ENCODE measurements at regions not wholly inside any gene's neighbourhood (a gene's known extent, or its start where the extent isn't known, plus 50 kb on each side); places are given as distances from the start of the nearest gene placed in this dataset.

GRCh38 chr4:187575706-187576105 is 419.9 kb upstream of the ZFP42 start:
- Histone ChIP-seq H2AK5ac (ENCODE audit: low read depth, low read length) (no peak overlapping the region), H4K8ac (ENCODE audit: extremely low read depth, insufficient read depth, low read length) (no peak overlapping the region), H2BK12ac (ENCODE audit: low read depth, low read length) (no peak overlapping the region), H3K4me3 (ENCODE audit: extremely low read depth in 1 of 4, insufficient read depth in 2 of 4, low read depth in 3 of 4, low read length in 4 of 4) (no peak overlapping the region), H4K20me1 (replicated peaks in 1 of 2; ENCODE audit: control insufficient read depth in 1 of 2, insufficient read depth in 2 of 2, low read length in 2 of 2) (no peaks in the 10 kb centered on the region), H3K36me3 (ENCODE audit: control insufficient read depth in 2 of 4, insufficient read depth in 4 of 4, low read length in 3 of 4) (no peaks in the 10 kb centered on the region), H3K9me3 (ENCODE audit: insufficient read depth in 2 of 2, low read depth in 1 of 2, low read length in 1 of 2) (no peaks in the 10 kb centered on the region), H3K27me3 (replicated peaks in 1 of 4; ENCODE audit: control insufficient read depth in 3 of 4, extremely low read depth in 1 of 4, insufficient read depth in 3 of 4, low read length in 3 of 4) (no peaks in the 10 kb centered on the region), H2BK15ac (ENCODE audit: low read length) (no peak overlapping the region), H3K9ac (replicated peaks in 1 of 4; ENCODE audit: extremely low read depth in 1 of 4, low read depth in 3 of 4, low read length in 3 of 4) (no peak overlapping the region), H3K23ac (ENCODE audit: insufficient read length) (no peak overlapping the region), H4K5ac (ENCODE audit: insufficient read length, low read depth, low read length) (no peak overlapping the region), H3K4me2 (ENCODE audit: insufficient read depth in 1 of 2, low read depth in 2 of 2, low read length in 2 of 2) (no peak overlapping the region), H3K56ac (replicated peaks; ENCODE audit: insufficient read length, low read depth, low read length) (no peak overlapping the region), H3K23me2 (ENCODE audit: low read depth, low read length) (no peaks in the 10 kb centered on the region), H3K4me1 (replicated peaks in 1 of 4; ENCODE audit: control insufficient read depth in 3 of 4, insufficient read depth in 4 of 4, low read length in 3 of 4) (no peaks in the 10 kb centered on the region), H3K14ac (ENCODE audit: insufficient read length) (no peak overlapping the region), H3K18ac (ENCODE audit: extremely low read depth, low read length) (no peak overlapping the region), H3K79me1 (ENCODE audit: low read depth, low read length) (no peaks in the 10 kb centered on the region), H2BK20ac (ENCODE audit: low read length) (no peak overlapping the region), H4K91ac (replicated peaks; ENCODE audit: insufficient read length, low read length) (no peak overlapping the region), H3K79me2 (ENCODE audit: control insufficient read depth in 1 of 2, insufficient read depth in 2 of 2, low read length in 2 of 2) (no peaks in the 10 kb centered on the region), H2AFZ (ENCODE audit: low read length) (no peak overlapping the region), H3K27ac (ENCODE audit: low read depth, low read length) (no peak overlapping the region), H2BK5ac (ENCODE audit: low read depth, low read length) (no peak overlapping the region), H2BK120ac (replicated peaks; ENCODE audit: low read depth, low read length) (no peak overlapping the region), H3K4ac (replicated peaks; ENCODE audit: insufficient read length, low read depth, low read length) (no peak overlapping the region)
- no peak for DNase-seq (ENCODE audit: low read depth in 1 of 2, low spot score in 2 of 2)
- ChIA-PET POLR2A (ENCODE audit: partially characterized antibody) (no interaction called here), CTCF (ENCODE audit: partially characterized antibody) (interaction anchor here (0.6 kb wide), 1 partner anchor 330 kb away, joined by 3 read pairs; no protein-coding TSS in a partner anchor)
- FAIRE-seq = no peak
- 83% methylated on average over 2 of the region's 2 CpGs; no CpG with 5 or more reads in 1 of the 2 experiments for WGBS, 2 experiments (ENCODE audit: extremely low coverage in 1 of 2, insufficient coverage in 1 of 2, insufficient read length in 1 of 2, insufficient replicate concordance in 2 of 2, low coverage in 1 of 2, low lambda C conversion rate in 2 of 2, missing lambda C conversion rate in 1 of 2)
- TF ChIP-seq HDAC2 (IDR thresholded peaks at IDR 0.05; ENCODE audit: borderline replicate concordance in 1 of 2, low read depth in 2 of 2, low read length in 2 of 2) (no peak), SAP30 (IDR thresholded peaks at IDR 0.05; ENCODE audit: insufficient read depth, insufficient replicate concordance, low read length) (no peak)

Data from H1 (cell line).